NK-92 treated with Interleukin-12 subunit alpha and Interleukin-12 subunit beta, amount 100 ng/mL, for 24 hours (cell line): ENCODE measurements at regions not wholly inside any gene's neighbourhood (a gene's known extent, or its start where the extent isn't known, plus 50 kb on each side); places are given as distances from the start of the nearest gene placed in this dataset.
"Not testable (repeated sequence)": the region's sequence is repeated elsewhere in the genome, so short reads cannot be mapped to it uniquely, and the experiment has no call there.

Experiments used
- DNase-seq: peaks from one replicate; lab custom pipeline; 2025; lab: John Stamatoyannopoulos, UW

DNA sequence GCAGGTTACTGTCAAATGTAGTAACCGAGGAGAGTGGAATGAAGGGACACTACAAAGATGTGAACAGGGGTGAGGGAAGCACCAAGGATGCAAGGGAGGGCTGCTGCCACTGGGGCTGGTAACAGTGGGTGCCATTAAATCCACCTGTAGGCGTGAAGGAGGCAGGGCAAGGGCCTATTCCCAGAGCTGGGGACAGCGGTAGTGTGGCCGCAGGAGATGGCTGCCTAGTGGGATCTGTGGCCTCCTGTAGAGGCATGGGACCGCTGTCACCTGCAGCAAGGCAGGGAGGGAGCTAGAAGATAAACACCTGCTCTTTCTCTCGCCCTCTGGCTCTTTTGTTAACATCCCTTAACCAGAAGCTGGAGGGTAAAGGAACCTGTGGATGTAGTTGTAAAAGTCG lies 80.5 kb upstream of the CNIH3 start:
- no peak for DNase-seq

GRCh38 chr1:224539971-224540370 lies 76.1 kb upstream of the CNIH3 start:
- DNase-seq, result no peak

DNA sequence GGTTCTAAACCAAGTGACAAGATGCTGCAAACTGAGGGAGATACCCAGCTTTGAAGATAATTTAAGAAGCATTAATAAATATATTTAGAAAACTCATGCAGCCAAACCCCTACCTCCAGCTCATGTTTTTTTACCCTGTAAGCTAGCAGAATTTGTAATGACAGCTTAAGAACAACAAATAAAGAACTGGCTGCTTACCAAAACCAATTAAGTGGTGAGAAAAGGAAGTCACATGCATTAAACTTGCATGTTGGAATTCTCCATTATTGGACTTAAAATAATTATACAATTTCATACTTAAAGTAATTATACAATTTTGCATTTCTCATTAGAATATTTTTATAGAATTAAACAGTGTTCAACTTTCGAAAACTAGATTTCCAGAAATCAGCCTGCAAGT lies 75.6 kb upstream of the CNIH3 start:
- no peak for DNase-seq

DNA sequence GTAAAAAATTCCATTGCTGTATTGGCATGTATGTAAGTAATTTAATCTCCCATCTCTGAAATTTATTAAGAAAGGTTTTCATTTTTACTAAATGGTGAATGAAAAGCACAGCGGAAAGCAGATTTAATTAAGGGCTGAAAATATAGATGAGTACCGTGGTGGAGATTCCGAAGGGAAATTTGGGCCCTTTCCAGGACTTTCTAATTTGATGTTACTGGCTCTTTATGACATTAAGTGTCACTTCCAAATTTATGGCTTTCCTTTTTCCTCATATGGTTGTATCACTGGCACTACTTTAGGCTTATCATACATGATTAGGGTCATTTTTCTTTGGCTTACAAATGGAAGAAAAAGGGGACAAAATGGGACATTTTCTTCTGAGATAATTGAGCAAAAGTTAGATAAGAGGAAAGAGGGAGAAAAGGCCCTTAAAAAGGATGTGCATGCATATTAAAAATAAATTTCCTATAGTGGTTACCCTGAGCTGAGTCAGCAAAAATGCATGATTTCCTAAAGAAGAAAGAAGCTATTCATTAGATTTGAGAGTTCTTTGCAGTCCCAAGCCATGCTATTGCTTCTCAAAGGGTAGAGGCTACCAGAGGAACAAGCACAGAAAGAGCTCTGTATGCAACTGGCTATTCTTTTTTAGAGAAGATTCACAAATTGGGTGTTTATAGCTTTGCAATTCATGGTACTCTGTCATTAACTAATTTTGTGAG lies 74.9 kb upstream of the CNIH3 start:
- DNase-seq, result no peak

DNA sequence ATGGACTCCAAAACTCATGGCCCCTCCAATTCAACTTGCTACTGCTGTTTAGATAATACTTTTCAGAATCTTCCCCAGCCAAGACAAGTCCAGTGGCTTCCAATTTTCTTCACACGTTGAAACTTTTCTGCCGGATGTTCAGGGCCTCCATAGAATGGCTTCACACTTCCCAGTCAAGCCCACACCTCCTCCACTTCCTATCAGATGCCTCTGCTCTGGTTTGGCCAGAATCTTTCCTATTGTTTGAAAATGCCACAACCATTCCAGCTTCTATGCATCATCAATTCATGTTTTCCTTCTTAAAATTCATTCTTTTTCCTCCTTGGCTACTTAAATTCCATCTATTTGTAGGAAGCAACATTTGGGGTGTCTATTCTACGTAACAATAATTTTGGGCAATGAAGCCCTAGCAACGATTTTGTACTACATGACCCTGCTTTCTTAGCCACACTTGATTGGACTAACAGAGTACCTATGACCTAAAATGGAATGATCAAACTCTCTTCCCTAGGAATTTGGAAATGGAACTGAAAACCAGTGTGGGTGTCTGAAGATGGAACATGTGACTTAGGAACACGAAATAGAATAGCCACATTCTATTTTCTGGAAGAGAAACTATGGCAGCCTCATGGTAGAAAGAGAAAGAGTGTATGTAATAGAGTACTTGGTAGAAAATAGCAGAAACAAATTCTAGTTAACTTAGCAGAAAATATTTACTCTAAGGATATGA lies 74.1 kb upstream of the CNIH3 start:
- no peak for DNase-seq

DNA sequence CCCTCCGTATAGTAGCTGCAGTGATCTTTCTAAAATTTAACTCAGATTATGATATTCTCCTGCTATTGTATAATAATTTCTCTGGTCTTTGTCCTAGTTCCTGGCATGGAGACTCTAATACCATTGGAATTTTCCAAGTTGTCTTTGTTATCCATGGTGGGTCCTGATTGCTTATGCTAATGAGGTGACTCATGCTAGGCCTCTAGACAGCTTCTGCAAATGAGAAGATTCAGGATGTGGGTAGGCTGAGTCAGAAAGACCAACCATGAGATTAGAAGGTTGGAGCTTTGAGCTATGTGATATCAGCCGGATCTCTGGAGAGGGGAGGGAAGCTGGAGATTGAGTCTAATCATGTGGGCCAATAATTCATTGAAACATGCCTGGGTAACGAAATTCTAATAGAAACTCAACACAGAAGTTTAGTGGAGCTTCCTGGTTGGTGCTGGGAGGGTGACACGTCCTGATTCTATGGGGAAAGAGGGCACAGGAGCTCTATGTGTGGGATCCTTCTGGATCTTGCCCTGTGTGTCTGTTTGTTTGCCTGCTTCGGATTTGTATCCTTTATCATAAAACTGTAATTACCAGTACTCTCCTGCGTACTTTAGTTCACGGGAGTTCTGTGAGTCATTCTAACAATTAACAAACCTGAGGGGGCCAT lies 73.2 kb upstream of the CNIH3 start:
- DNase-seq, result no peak

- DNase-seq, result no peak
Measured at GRCh38 chr1:224543453-224543852, 72.7 kb upstream of the CNIH3 start.

GRCh38 chr1:224544346-224545110 lies 71.6 kb upstream of the CNIH3 start:
- DNase-seq, result no peak

DNA sequence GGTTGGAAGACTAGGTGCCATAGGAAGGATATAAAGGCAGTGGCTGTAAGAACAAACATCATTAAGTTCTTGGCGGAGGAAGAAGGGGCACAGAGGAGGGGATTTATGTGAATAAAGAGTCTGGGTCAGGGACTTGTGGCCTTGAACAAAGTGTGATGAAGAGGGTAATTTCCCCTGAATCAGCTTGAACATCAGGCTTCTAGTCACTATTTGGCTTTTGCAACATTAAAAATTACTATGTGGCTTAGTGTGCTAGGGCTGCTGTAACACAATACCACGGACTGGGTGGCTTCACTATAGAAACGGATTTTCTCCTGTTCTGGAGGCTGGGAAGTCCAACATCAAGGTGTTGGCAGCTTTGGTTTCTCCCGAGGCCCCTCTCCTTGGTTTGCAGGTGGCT lies 70.5 kb upstream of the CNIH3 start:
- no peak for DNase-seq

DNA sequence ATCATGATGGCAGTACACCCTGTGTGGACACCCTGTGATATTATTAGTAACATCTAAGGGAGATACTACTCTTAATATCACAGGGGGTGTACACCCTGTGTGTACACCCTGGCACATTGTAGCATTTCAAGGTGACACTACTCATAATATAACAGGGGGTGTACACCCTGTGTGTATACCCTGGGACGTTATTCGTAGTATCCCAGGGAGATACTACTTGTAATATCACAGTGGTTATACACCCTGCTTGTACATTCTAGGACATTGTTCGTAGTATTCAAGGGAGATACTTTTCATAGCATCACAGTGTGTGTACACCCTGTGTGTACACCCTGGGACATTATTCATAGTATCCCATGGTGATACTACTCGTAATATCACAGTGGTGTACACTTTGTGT lies 67.4 kb upstream of the CNIH3 start:
- no peak for DNase-seq

GRCh38 chr1:224551189-224551588 lies 64.9 kb upstream of the CNIH3 start:
- DNase-seq, result not testable (repeated sequence)

GRCh38 chr1:224554056-224554455 lies 62.1 kb upstream of the CNIH3 start:
- DNase-seq, result no peak

DNA sequence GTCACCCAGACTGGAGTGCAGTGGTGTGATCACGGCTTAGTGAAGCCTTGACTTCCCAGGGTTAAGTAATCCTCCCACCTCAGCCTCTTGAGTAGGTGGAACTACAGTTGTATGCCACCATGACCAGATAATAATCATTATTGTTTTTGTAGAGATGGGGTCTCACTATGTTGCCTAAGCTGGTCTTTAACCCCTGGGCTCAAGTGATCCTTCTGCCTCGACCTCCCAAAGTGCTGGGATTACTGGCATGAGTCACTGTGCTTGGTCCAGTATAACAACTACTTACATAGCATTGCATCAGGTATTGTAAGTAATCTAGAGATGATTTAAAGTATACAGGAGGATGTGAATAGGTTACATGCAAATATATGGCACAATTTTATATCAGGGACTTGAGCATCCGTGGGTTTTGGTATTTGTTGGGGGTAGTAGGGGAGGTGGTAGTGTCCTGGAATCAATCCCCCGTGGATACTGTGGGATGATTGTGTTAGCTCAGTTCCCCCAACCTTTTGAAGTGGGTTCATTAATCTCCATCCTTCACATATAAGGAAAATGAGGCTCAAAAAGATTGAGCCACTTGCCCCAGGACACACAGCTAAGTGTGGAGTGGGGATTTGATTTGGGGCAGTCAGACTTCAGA lies 61.4 kb upstream of the CNIH3 start:
- DNase-seq, result no peak

- DNase-seq, result no peak
Measured at GRCh38 chr1:224558904-224559303, 57.2 kb upstream of the CNIH3 start.

DNA sequence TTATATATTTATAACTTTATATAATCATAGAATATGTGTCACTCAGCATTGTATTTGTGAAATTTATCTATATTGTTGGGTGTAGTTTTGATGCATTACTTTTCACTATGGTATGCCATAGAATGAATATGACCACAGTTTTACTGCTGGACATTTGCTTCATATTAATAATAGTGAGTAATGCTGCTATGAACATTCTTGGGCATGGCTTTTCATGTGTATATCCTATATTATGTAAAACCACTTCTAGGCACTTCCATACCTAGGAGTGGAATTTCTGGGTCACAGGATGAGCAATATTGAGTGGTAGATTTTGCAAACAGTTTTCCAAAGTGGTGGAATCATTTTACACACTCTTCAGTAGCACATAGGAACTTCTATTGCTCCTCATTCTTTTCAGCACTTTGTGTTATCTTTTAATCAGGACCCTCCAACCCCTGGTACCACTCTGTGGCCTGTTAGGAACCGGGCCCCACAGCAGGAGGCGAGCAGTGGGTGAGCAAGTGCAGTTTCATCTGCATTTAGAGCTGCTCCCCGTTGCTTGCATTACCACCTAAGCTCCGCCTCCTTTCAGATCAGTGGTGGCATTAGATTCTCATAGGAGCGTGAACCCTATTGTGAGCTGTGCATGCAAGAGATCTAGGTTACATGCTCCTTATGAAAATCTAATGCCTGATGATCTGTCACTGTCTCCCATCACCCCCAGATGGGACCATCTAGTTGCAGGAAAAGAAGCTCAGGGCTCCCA lies 56.0 kb upstream of the CNIH3 start:
- DNase-seq, result no peak

GRCh38 chr1:224562881-224563280 lies 53.2 kb upstream of the CNIH3 start:
- DNase-seq, result not testable (repeated sequence)

GRCh38 chr1:224563666-224564065 lies 52.5 kb upstream of the CNIH3 start:
- no peak for DNase-seq

DNA sequence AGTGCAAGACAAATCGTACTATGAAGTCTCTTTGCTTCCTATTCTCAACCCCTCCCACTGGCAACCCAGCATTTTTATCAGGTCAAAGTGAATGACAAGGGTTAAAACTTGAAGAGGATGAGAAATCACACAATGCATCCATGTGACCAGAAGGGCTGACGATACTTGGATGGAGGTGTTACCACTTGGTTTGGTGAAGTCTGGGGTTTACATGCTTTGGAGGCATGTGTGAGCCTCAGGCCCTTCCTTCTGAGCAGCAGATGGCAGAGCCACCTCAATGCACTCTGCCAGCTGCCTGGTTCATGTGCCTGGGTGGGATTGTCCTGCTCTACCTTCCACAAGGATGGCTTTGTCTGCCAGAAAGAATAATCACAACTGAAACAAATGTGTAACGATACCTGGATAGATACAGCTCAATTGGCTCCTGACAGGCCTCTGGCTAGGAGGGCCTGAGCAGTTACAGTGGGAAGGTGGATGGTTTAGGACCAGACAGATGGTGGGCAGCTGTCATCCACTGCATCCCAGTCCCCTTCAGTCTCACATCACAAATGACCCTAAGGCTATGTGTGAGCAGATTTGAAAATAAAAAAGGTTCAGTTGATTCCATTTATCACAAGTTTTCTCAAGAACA lies 51.5 kb upstream of the CNIH3 start:
- DNase-seq, result peak; percentile 13

DNA sequence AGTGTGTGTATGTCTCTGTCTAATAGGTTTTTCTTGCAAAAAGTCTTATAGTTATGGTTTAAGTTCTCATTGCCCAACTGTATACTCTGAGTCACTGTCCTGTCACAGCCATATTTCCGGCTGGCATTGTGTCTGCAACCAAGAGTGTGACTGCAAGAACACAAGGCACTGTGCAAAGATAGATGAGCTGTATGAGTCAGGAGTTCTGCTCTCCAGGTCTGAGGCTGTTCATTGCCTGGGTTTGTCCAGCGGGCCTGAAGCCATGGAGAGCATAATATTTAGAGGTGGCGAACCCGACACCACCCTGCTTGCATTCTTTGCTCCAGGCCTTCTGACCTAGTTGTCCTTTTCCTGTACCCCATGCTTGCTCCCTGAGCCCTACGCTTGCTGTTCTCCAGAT lies 50.9 kb upstream of the CNIH3 start:
- peak; percentile 70 for DNase-seq

GRCh38 chr1:224565611-224566406 lies 50.3 kb upstream of the CNIH3 start:
- no peak for DNase-seq
